Suprapubic skin (tissue), 3 donors: ENCODE measurements at regions not wholly inside any gene's neighbourhood (a gene's known extent, or its start where the extent isn't known, plus 50 kb on each side); places are given as distances from the start of the nearest gene placed in this dataset.

Experiments
- POLR2A ChIP-seq, 2 donors: fragments of 450-650 bp; IDR thresholded peaks; one replicate each; pipeline ENCODE4 v1.6.1; 2017; ENCODE audit warnings: antibody characterized with exemption in 2 of 2, mild to moderate bottlenecking in 2 of 2, moderate library complexity in 2 of 2
- TF ChIP-seq, protein P1 (sequence below), 2 donors: fragments of 200-600 bp in 1 of 2; fragments of 450-650 bp in 1 of 2; sonication (generic) in 1 of 2; IDR thresholded peaks; one replicate each; pipeline ENCODE4 v1.5.1; 2016 to 2019; ENCODE audit warnings: antibody characterized with exemption in 2 of 2, mild to moderate bottlenecking in 1 of 2, moderate library complexity in 1 of 2

DNA sequence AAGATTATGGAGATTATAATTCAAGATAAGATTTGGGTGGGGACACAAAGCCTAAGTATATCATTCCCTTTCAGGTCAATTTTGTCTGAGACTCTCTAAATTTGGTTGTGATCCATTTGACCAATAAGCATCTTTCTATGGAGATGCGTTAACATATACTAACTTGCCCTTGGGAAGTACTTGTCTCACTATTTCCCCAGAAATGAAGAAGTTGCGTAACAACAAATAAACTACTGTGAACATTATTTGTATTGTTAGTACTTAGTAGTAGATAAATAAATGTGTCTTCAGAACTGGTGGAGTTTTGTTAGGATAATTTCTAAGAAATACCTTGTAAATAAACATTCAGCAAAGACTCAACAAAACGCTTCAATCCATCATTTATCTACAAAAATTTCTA is 127.3 kb upstream of the LYZL2 start:
- TF ChIP-seq, protein P1, sequence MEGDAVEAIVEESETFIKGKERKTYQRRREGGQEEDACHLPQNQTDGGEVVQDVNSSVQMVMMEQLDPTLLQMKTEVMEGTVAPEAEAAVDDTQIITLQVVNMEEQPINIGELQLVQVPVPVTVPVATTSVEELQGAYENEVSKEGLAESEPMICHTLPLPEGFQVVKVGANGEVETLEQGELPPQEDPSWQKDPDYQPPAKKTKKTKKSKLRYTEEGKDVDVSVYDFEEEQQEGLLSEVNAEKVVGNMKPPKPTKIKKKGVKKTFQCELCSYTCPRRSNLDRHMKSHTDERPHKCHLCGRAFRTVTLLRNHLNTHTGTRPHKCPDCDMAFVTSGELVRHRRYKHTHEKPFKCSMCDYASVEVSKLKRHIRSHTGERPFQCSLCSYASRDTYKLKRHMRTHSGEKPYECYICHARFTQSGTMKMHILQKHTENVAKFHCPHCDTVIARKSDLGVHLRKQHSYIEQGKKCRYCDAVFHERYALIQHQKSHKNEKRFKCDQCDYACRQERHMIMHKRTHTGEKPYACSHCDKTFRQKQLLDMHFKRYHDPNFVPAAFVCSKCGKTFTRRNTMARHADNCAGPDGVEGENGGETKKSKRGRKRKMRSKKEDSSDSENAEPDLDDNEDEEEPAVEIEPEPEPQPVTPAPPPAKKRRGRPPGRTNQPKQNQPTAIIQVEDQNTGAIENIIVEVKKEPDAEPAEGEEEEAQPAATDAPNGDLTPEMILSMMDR (IDR thresholded peaks at IDR 0.05), result no peak
- no peak for TF ChIP-seq POLR2A (IDR thresholded peaks at IDR 0.05)
